ENCODE measurements at regions not wholly inside any gene's neighbourhood (a gene's known extent, or its start where the extent isn't known, plus 50 kb on each side); places are given as distances from the start of the nearest gene placed in this dataset.
"Not testable (repeated sequence)": the region's sequence is repeated elsewhere in the genome, so short reads cannot be mapped to it uniquely, and the experiment has no call there.

- TF ChIP-seq CEBPB (IDR thresholded peaks at IDR 0.05), result no peak
- no peak for TF ChIP-seq JUNB (IDR thresholded peaks at IDR 0.05)
These were observed 112.9 kb downstream of the METRNL start (continued) for GRCh38 chr17:83192161-83192788.

GRCh38 chr17:83192789-83193335, 113.5 kb downstream of the METRNL start:
- H3K4me1 ChIP-seq; DNase-seq (ENCODE audit: low read depth in 1 of 2, low spot score in 1 of 2); H3K4me2 ChIP-seq; POLR2A ChIA-PET; FAIRE-seq; H3K9me3 ChIP-seq; H3K4me3 ChIP-seq; H3K27ac ChIP-seq; ATAC-seq: not testable (repeated sequence)
- no CpG with 5 or more reads among the region's 2 CpGs for WGBS (ENCODE audit: missing lambda C conversion rate)
- CTCF ChIA-PET, result interaction anchor here (1.1 kb wide), 1 partner anchor 8 kb away, joined by 4 read pairs; no protein-coding TSS in a partner anchor

GRCh38 chr17:83193336-83194185, 114.2 kb downstream of the METRNL start:
- no peaks in the 10 kb centered on the region for H3K4me1 ChIP-seq
- ChIA-PET POLR2A (no interaction called here), CTCF (interaction anchor here (1.1 kb wide), 1 partner anchor 9 kb away, joined by 4 read pairs; no protein-coding TSS in a partner anchor)
- TF ChIP-seq ZC3H11A (IDR thresholded peaks at IDR 0.05) (no peak), RNF2 (IDR thresholded peaks at IDR 0.05; ENCODE audit: borderline replicate concordance, low read depth) (no peak)
- TF ChIP-seq, protein P1, sequence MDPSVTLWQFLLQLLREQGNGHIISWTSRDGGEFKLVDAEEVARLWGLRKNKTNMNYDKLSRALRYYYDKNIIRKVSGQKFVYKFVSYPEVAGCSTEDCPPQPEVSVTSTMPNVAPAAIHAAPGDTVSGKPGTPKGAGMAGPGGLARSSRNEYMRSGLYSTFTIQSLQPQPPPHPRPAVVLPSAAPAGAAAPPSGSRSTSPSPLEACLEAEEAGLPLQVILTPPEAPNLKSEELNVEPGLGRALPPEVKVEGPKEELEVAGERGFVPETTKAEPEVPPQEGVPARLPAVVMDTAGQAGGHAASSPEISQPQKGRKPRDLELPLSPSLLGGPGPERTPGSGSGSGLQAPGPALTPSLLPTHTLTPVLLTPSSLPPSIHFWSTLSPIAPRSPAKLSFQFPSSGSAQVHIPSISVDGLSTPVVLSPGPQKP (IDR thresholded peaks at IDR 0.05; ENCODE audit: low read depth, low read length), result no peak
- WGBS (ENCODE audit: missing lambda C conversion rate), result 40% methylated on average over 11 of the region's 13 CpGs
- no peak overlapping the region for H3K4me3 ChIP-seq
- DNase-seq (ENCODE audit: low read depth in 1 of 2, low spot score in 1 of 2) (no peak), ATAC-seq (no peak), FAIRE-seq (no peak)
- H3K27ac ChIP-seq, result no peak overlapping the region
- H3K9me3 ChIP-seq, result no peaks in the 10 kb centered on the region; the same call in 2 of the 3 replicates
- no peak overlapping the region for H3K4me2 ChIP-seq

GRCh38 chr17:83194186-83194561, 114.8 kb downstream of the METRNL start:
- ChIA-PET CTCF (interaction anchor here (1.1 kb wide), 1 partner anchor 10 kb away, joined by 4 read pairs; no protein-coding TSS in a partner anchor), POLR2A (no interaction called here)
- H3K4me2 ChIP-seq, result no peak overlapping the region

DNA sequence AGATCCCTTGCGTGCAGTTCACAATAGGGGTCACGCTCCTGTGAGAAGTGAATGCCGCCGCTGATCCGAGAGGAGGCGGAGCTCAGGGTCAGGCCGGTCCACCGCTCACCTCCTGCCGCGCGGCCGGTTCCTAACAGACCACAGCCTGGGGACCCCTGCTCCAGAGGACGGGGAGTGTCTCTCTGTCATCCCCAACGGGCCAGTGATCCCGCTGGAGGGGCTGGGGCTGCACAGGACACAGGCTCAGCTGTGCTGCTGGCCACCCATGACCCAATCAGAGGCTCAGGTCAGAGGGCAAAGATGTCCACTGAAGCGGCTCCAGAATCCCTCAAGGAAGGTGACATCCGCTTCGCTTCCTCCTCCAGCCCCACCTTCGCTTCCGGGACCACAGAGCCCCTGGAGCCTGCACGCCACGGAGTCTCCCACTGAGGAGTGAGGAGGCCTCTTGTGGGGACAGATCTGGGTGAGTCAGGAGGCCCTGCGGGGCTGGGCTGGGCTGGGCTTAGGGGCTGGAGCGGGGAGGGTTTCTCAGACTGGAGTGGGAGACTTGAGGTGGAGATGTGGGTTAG, 115.4 kb downstream of the METRNL start:
- DNase-seq (ENCODE audit: low read depth in 1 of 2, low spot score in 1 of 2) (no peak), FAIRE-seq (no peak)

More at GRCh38 chr17:83194186-83194561, 114.8 kb downstream of the METRNL start:
- no peak overlapping the region for H3K27ac ChIP-seq
- H3K4me1 ChIP-seq, result no peaks in the 10 kb centered on the region
- FAIRE-seq (no peak), ATAC-seq (no peak), DNase-seq (ENCODE audit: low read depth in 1 of 2, low spot score in 1 of 2) (no peak)
- TF ChIP-seq RFX5 (IDR thresholded peaks at IDR 0.05), result no peak
- no peak for TF ChIP-seq POLR2A (IDR thresholded peaks at IDR 0.05; ENCODE audit: low read length)
- no peak for TF ChIP-seq CBX8 (IDR thresholded peaks at IDR 0.05)
- no peak for TF ChIP-seq POLR2AphosphoS2 (conservative IDR thresholded peaks at IDR 0.05; ENCODE audit: low read length)
- TF ChIP-seq JUNB (IDR thresholded peaks at IDR 0.05), result no peak
- no peak for TF ChIP-seq ESRRA (IDR thresholded peaks at IDR 0.05; ENCODE audit: borderline replicate concordance, low read length)
- TF ChIP-seq CBX2 (IDR thresholded peaks at IDR 0.05; ENCODE audit: borderline replicate concordance, low read depth), result no peak
- TF ChIP-seq MAX (IDR thresholded peaks at IDR 0.05), result no peak
- no peak for TF ChIP-seq ZFP36 (IDR thresholded peaks at IDR 0.05; ENCODE audit: borderline replicate concordance, partially characterized antibody)
- no peak for TF ChIP-seq NFE2L2 (conservative IDR thresholded peaks at IDR 0.05; ENCODE audit: low read length)
- TF ChIP-seq FOSB (CRISPR knock-in tag; IDR thresholded peaks at IDR 0.05), result no peak
- H3K4me3 ChIP-seq, result no peak overlapping the region
- 70% methylated on average over 7 of the region's 7 CpGs for WGBS (ENCODE audit: missing lambda C conversion rate)
- H3K9me3 ChIP-seq, result no peaks in the 10 kb centered on the region; the same call in 2 of the 3 replicates

More for the DNA sequence above, 115.4 kb downstream of the METRNL start:
- Histone ChIP-seq H3K9me3 (no peaks in the 10 kb centered on the region; the same call in 2 of the 3 replicates), H3K4me1 (no peaks in the 10 kb centered on the region), H3K4me3 (no peak overlapping the region), H3K27ac (no peak overlapping the region), H3K4me2 (no peak overlapping the region)
- no peak; a peak in 1 of 6 replicates for ATAC-seq
- WGBS (ENCODE audit: missing lambda C conversion rate), result 90% methylated on average over 17 of the region's 24 CpGs
- ChIA-PET POLR2A (no interaction called here), CTCF (interaction anchor here (1.5 kb wide), 1 partner anchor 413 kb away, joined by 3 read pairs; no protein-coding TSS in a partner anchor)
- no peak for TF ChIP-seq CHD4 (IDR thresholded peaks at IDR 0.05; ENCODE audit: borderline replicate concordance)
- TF ChIP-seq EP300 (IDR thresholded peaks at IDR 0.05), result no peak
- no peak for TF ChIP-seq ATOH8 (CRISPR knock-in tag; IDR thresholded peaks at IDR 0.05; ENCODE audit: low read depth)
- no peak for TF ChIP-seq BHLHE40 (IDR thresholded peaks at IDR 0.05; ENCODE audit: low read depth, low read length)
- TF ChIP-seq NPAS2 (CRISPR knock-in tag; IDR thresholded peaks at IDR 0.05; ENCODE audit: borderline replicate concordance), result no peak
- no peak for TF ChIP-seq KDM5A (IDR thresholded peaks at IDR 0.05)
- TF ChIP-seq, protein P2, sequence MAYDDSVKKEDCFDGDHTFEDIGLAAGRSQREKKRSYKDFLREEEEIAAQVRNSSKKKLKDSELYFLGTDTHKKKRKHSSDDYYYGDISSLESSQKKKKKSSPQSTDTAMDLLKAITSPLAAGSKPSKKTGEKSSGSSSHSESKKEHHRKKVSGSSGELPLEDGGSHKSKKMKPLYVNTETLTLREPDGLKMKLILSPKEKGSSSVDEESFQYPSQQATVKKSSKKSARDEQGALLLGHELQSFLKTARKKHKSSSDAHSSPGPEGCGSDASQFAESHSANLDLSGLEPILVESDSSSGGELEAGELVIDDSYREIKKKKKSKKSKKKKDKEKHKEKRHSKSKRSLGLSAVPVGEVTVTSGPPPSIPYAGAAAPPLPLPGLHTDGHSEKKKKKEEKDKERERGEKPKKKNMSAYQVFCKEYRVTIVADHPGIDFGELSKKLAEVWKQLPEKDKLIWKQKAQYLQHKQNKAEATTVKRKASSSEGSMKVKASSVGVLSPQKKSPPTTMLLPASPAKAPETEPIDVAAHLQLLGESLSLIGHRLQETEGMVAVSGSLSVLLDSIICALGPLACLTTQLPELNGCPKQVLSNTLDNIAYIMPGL (CRISPR knock-in tag; IDR thresholded peaks at IDR 0.05; ENCODE audit: borderline replicate concordance), result no peak

All from A549 (cell line).